Esophagus squamous epithelium (tissue), 5 donors: ENCODE measurements at regions not wholly inside any gene's neighbourhood (a gene's known extent, or its start where the extent isn't known, plus 50 kb on each side); places are given as distances from the start of the nearest gene placed in this dataset.

Experiments
- DNase-seq: peaks from one replicate; lab custom pipeline; 2025; lab: John Stamatoyannopoulos, UW
- H3K27ac ChIP-seq, 4 donors: fragments of 200-600 bp; sonication (generic); one replicate each; pipeline ENCODE4 v1.5.1; 2016 to 2019; ENCODE audit warnings: mild to moderate bottlenecking in 1 of 4
- H3K27me3 ChIP-seq, 4 donors: fragments of 200-600 bp; sonication (generic); 1 replicate in 3 of 4; 2 replicates in 1 of 4; pipeline versions ENCODE4 v1.5.1 to v1.6.0; 2017 to 2021; ENCODE audit warnings: antibody characterized with exemption in 1 of 4
- H3K36me3 ChIP-seq, 3 donors: fragments of 200-600 bp; sonication (generic); one replicate each; pipeline ENCODE4 v1.5.1; 2016 to 2019
- H3K4me1 ChIP-seq, 3 donors: fragments of 200-600 bp; sonication (generic); one replicate each; pipeline ENCODE4 v1.5.1; 2017 to 2019
- H3K4me3 ChIP-seq, 4 donors: fragments of 200-600 bp; sonication (generic); 1 replicate in 3 of 4; 2 replicates in 1 of 4; pipeline ENCODE4 v1.5.1; 2016 to 2019; ENCODE audit warnings: mild to moderate bottlenecking in 2 of 4, moderate library complexity in 1 of 4
- H3K9me3 ChIP-seq, 3 donors: fragments of 200-600 bp; sonication (generic); one replicate each; pipeline ENCODE4 v1.5.1; 2016 to 2019
- CTCF ChIP-seq, 6 experiments: fragments of 450-650 bp in 4 of 6; fragments of 200-600 bp in 2 of 6; sonication (generic) in 2 of 6; IDR thresholded peaks; one replicate each; pipeline ENCODE4 v1.5.1; 2016 to 2019; ENCODE audit warnings: antibody characterized with exemption in 6 of 6, mild to moderate bottlenecking in 4 of 6, moderate library complexity in 4 of 6
- POLR2A ChIP-seq, 4 donors: fragments of 450-650 bp; IDR thresholded peaks; one replicate each; pipeline ENCODE4 v1.6.1; 2017; ENCODE audit warnings: antibody characterized with exemption in 4 of 4, mild to moderate bottlenecking in 4 of 4, moderate library complexity in 3 of 4
- WGBS, 2 donors: methylation state at CpG; one replicate each; pipeline ENCODE4 v1.1.5; 2018; 5-methylcytosine and 5-hydroxymethylcytosine counted together
- intact Hi-C: fragments of 100-400 bp; cut with DNase I; formaldehyde crosslinking; loops from one replicate; pipeline ENCODE4 v1.15.0; 2022
- donor health status: DM: yes; HTN: yes; CAD: no.

GRCh38 chr7:12889391-12889790 lies 202.0 kb downstream of the ARL4A start:
- Histone ChIP-seq H3K4me3 (no peak overlapping the region), H3K27ac (no peak overlapping the region), H3K36me3 (no peaks in the 10 kb centered on the region), H3K9me3 (no peaks in the 10 kb centered on the region), H3K27me3 (no peaks in the 10 kb centered on the region), H3K4me1 (no peaks in the 10 kb centered on the region)
- TF ChIP-seq POLR2A (IDR thresholded peaks at IDR 0.05) = no peak
- no peak for TF ChIP-seq CTCF (IDR thresholded peaks at IDR 0.05)
- intact Hi-C loops = no loop called here
- DNase-seq = no peak
- WGBS, 2 donors = 80 to 91% methylated on average over 4 of the region's 4 CpGs

GRCh38 chr7:12890586-12890985 lies 203.2 kb downstream of the ARL4A start:
- Histone ChIP-seq H3K36me3 (no peaks in the 10 kb centered on the region), H3K4me3 (no peak overlapping the region), H3K4me1 (no peaks in the 10 kb centered on the region), H3K27me3 (no peaks in the 10 kb centered on the region), H3K9me3 (no peaks in the 10 kb centered on the region), H3K27ac (no peak overlapping the region)
- intact Hi-C loops = no loop called here
- TF ChIP-seq POLR2A (IDR thresholded peaks at IDR 0.05) = no peak
- TF ChIP-seq CTCF (IDR thresholded peaks at IDR 0.05) = no peak
- 87 to 94% methylated on average over 2 of the region's 2 CpGs for WGBS, 2 donors
- no peak for DNase-seq

- intact Hi-C loops = no loop called here
- TF ChIP-seq CTCF (IDR thresholded peaks at IDR 0.05) = no peak
- no peak for TF ChIP-seq POLR2A (IDR thresholded peaks at IDR 0.05)
- Histone ChIP-seq H3K4me3 (no peak overlapping the region), H3K4me1 (peaks cover 0 to 9% (median 0%) of the 10 kb centered on the region in 3 donors), H3K36me3 (no peaks in the 10 kb centered on the region), H3K27me3 (no peaks in the 10 kb centered on the region), H3K9me3 (no peaks in the 10 kb centered on the region), H3K27ac (no peak overlapping the region)
- WGBS, 2 donors = 53 to 55% methylated on average over 2 of the region's 2 CpGs
- DNase-seq = no peak
These were observed 205.9 kb downstream of the ARL4A start for GRCh38 chr7:12893292-12893691.

GRCh38 chr7:12895296-12895695 lies 207.9 kb downstream of the ARL4A start:
- H3K4me1 ChIP-seq = peaks cover 0 to 9% (median 0%) of the 10 kb centered on the region in 3 donors
- no peak for DNase-seq
- no peaks in the 10 kb centered on the region for H3K36me3 ChIP-seq
- H3K27me3 ChIP-seq = no peaks in the 10 kb centered on the region
- intact Hi-C loops = no loop called here
- H3K4me3 ChIP-seq = no peak overlapping the region
- H3K9me3 ChIP-seq = no peaks in the 10 kb centered on the region
- 71 to 81% methylated on average over 3 of the region's 3 CpGs for WGBS, 2 donors
- TF ChIP-seq CTCF (IDR thresholded peaks at IDR 0.05) (no peak), POLR2A (IDR thresholded peaks at IDR 0.05) (no peak)
- no peak overlapping the region for H3K27ac ChIP-seq

- H3K4me1 ChIP-seq = peaks cover 0 to 14% (median under 1%) of the 10 kb centered on the region in 3 donors
- H3K27ac ChIP-seq = no peak overlapping the region
- WGBS, 2 donors = 53 to 62% methylated on average over 1 of the region's 1 CpG
- H3K27me3 ChIP-seq = no peaks in the 10 kb centered on the region
- TF ChIP-seq POLR2A (IDR thresholded peaks at IDR 0.05) (no peak), CTCF (IDR thresholded peaks at IDR 0.05) (no peak)
- intact Hi-C loops = no loop called here
- DNase-seq = no peak
- no peaks in the 10 kb centered on the region for H3K9me3 ChIP-seq
- H3K36me3 ChIP-seq = no peaks in the 10 kb centered on the region
- no peak overlapping the region for H3K4me3 ChIP-seq
These were observed 208.9 kb downstream of the ARL4A start for GRCh38 chr7:12896316-12896715.
